HFFc6 (cell line): ENCODE measurements at regions not wholly inside any gene's neighbourhood (a gene's known extent, or its start where the extent isn't known, plus 50 kb on each side); places are given as distances from the start of the nearest gene placed in this dataset.

Experiments used
- DNase-seq: peaks from one replicate; pipeline ENCODE4 v3.0.0-alpha.2; 2018
- H3K27ac Mint-ChIP-seq: 2 replicates; pipeline ENCODE4 v1.8.0; 2020; ENCODE audit warnings: mild to moderate bottlenecking, mixed read lengths
- H3K27me3 Mint-ChIP-seq: 2 replicates; pipeline ENCODE4 v1.8.0; 2021; ENCODE audit warnings: mild to moderate bottlenecking, moderate library complexity, mixed read lengths; ENCODE audit not compliant: insufficient read depth
- H3K36me3 Mint-ChIP-seq: 2 replicates; pipeline ENCODE4 v1.8.0; 2021; ENCODE audit warnings: low read depth, mixed read lengths
- H3K4me1 Mint-ChIP-seq: 2 replicates; pipeline ENCODE4 v1.8.0; 2020; ENCODE audit warnings: low read depth, mixed read lengths
- H3K4me3 Mint-ChIP-seq: 2 replicates; pipeline ENCODE4 v1.8.0; 2020; ENCODE audit warnings: mild to moderate bottlenecking, moderate library complexity, mixed read lengths
- H3K9me3 Mint-ChIP-seq: 2 replicates; pipeline ENCODE4 v1.8.0; 2020; ENCODE audit warnings: mild to moderate bottlenecking, mixed read lengths
- CTCF ChIP-seq: fragments of 200-600 bp; sonication (generic); IDR thresholded peaks from 2 replicates; pipeline ENCODE4 v1.5.0; 2021; ENCODE audit warnings: antibody characterized with exemption, mild to moderate bottlenecking

GRCh38 chr15:85947936-85948335 is 131.7 kb upstream of the AGBL1 start:
- TF ChIP-seq CTCF, result no peak
- no peaks in the 10 kb centered on the region; the same call in none of the 2 replicates for H3K27me3 Mint-ChIP-seq
- no peaks in the 10 kb centered on the region for H3K36me3 Mint-ChIP-seq
- no peak for DNase-seq
- peaks cover 60% of the 10 kb centered on the region for H3K9me3 Mint-ChIP-seq
- H3K4me1 Mint-ChIP-seq, result no peaks in the 10 kb centered on the region
- H3K27ac Mint-ChIP-seq, result no peak overlapping the region
- H3K4me3 Mint-ChIP-seq, result no peak overlapping the region

GRCh38 chr15:85950101-85950500 is 129.6 kb upstream of the AGBL1 start:
- H3K4me3 Mint-ChIP-seq, result no peak overlapping the region
- H3K27ac Mint-ChIP-seq, result no peak overlapping the region
- TF ChIP-seq CTCF, result no peak
- DNase-seq, result no peak
- peaks cover 2% of the 10 kb centered on the region for H3K27me3 Mint-ChIP-seq
- H3K9me3 Mint-ChIP-seq, result peaks cover 65% of the 10 kb centered on the region
- H3K36me3 Mint-ChIP-seq, result no peaks in the 10 kb centered on the region
- no peaks in the 10 kb centered on the region for H3K4me1 Mint-ChIP-seq

- Mint-ChIP-seq H3K9me3 (peaks cover 59% of the 10 kb centered on the region), H3K27ac (no peak overlapping the region), H3K27me3 (peaks cover 2% of the 10 kb centered on the region), H3K4me3 (no peak overlapping the region), H3K36me3 (no peaks in the 10 kb centered on the region), H3K4me1 (no peaks in the 10 kb centered on the region)
- no peak for DNase-seq
- no peak for TF ChIP-seq CTCF
These were observed 125.1 kb upstream of the AGBL1 start for GRCh38 chr15:85954586-85954985.

- Mint-ChIP-seq H3K27ac (no peak overlapping the region), H3K36me3 (no peaks in the 10 kb centered on the region), H3K4me3 (no peak overlapping the region), H3K4me1 (no peaks in the 10 kb centered on the region), H3K9me3 (peaks cover 58% of the 10 kb centered on the region), H3K27me3 (peaks cover 2% of the 10 kb centered on the region)
- TF ChIP-seq CTCF, result no peak
- no peak for DNase-seq
These were observed 123.9 kb upstream of the AGBL1 start for GRCh38 chr15:85955501-85956391.

DNA sequence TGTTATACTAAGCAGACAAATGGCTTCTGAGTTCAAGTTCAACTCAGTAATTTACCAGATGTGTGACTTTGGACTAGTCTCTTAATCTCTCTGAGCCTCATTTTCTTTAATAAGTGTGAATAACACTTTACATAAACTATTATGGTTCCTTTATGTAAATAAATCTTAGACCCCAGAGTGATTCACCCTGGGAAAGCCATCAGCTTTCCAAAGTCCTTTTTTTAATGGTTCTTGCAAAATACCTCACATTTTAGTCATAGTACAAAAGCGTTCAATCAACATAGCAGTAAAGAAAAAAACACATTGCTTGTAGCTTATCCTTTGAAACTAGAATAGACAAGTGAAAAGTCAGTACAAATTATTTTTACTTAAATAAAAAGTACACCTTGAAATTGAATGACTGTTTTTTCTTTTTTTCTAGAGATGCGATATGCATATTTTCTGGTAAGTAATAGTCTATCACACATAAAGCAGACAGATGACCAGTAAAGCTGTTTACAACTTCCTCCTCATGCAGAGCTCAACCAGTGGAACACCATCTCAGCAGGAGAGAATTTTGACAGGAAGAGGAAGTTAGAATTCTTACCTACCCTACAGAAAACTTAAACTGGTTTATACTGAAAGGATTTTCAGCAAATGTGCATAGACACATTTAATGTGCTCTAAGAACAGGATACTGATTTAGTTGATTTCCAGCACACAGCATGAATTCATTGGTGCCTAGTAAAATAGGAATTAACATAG is 123.0 kb upstream of the AGBL1 start:
- DNase-seq, result no peak
- Mint-ChIP-seq H3K27me3 (peaks cover 2% of the 10 kb centered on the region), H3K4me3 (no peak overlapping the region), H3K36me3 (no peaks in the 10 kb centered on the region), H3K4me1 (no peaks in the 10 kb centered on the region), H3K9me3 (peaks cover 54% of the 10 kb centered on the region), H3K27ac (no peak overlapping the region)
- TF ChIP-seq CTCF, result no peak
